ENCODE measurements at regions not wholly inside any gene's neighbourhood (a gene's known extent, or its start where the extent isn't known, plus 50 kb on each side); places are given as distances from the start of the nearest gene placed in this dataset.

DNA sequence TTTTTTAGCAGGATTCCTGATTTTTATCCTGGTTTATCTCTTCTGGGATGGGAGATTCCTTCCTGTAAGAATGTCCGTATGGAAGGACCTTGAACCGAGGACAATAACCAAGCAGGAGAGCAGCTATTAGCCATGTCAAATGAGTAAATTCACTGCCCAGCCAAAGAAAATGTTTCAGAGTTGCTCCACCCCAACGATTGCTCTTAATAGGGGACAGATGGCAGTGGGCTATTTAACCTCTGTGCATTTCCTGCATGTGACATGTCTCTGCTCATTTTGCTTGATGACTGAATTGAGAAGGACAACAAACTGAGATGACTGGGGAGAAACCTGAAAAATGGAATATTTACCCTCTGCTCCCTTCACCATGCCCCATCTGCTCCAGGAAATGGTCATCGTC lies 479.9 kb upstream of the ZNF462 start:
- TF ChIP-seq, protein P1, sequence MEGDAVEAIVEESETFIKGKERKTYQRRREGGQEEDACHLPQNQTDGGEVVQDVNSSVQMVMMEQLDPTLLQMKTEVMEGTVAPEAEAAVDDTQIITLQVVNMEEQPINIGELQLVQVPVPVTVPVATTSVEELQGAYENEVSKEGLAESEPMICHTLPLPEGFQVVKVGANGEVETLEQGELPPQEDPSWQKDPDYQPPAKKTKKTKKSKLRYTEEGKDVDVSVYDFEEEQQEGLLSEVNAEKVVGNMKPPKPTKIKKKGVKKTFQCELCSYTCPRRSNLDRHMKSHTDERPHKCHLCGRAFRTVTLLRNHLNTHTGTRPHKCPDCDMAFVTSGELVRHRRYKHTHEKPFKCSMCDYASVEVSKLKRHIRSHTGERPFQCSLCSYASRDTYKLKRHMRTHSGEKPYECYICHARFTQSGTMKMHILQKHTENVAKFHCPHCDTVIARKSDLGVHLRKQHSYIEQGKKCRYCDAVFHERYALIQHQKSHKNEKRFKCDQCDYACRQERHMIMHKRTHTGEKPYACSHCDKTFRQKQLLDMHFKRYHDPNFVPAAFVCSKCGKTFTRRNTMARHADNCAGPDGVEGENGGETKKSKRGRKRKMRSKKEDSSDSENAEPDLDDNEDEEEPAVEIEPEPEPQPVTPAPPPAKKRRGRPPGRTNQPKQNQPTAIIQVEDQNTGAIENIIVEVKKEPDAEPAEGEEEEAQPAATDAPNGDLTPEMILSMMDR (conservative IDR thresholded peaks at IDR 0.05; ENCODE audit: low read depth, low read length), result no peak
- H3K4me3 ChIP-seq (ENCODE audit: low read depth, low read length), result no peak overlapping the region
- no peak for DNase-seq (ENCODE audit: low read depth)

DNA sequence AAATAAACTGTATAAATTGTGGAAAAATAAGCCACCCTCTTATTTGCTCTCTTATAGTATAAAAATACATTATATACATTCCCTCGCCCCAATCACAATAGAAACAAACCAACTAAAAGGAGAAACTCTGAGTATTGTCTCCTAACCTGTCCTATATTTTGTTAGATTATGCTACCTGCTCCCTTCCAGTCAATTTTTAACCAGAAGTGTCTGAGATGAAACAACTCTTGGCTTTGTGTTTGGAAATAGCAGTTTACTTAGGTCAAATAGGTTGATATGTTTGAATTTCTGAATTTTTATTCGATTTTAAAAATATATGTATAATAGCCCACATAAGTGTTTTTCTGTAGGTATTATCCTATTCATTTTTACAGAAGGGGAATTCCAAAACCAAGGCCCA lies 475.0 kb upstream of the ZNF462 start:
- TF ChIP-seq, protein P1 (conservative IDR thresholded peaks at IDR 0.05; ENCODE audit: low read depth, low read length), result no peak
- no peak for DNase-seq (ENCODE audit: low read depth)
- H3K4me3 ChIP-seq (ENCODE audit: low read depth, low read length), result no peak overlapping the region

DNA sequence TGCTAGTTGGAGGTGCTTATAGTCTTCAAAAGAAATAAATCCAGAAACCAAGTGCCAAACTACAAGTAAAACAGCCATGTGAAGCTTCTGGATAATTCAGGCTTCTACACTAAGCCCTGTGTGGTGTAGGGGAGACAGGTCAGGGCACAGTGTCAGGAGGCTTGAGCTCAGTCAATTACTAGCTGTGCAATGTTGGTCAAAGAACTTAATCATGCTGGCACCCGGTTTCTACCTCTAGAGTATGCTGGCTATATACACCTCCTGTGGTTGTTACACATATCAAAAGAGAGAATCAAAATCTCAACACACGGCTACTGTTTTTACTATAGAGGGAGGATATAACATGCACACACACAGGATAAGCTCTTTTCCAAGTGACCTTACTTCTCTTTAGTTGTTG lies 469.7 kb upstream of the ZNF462 start:
- TF ChIP-seq, protein P1 (conservative IDR thresholded peaks at IDR 0.05; ENCODE audit: low read depth, low read length), result no peak
- DNase-seq (ENCODE audit: low read depth), result no peak
- H3K4me3 ChIP-seq (ENCODE audit: low read depth, low read length), result no peak overlapping the region

DNA sequence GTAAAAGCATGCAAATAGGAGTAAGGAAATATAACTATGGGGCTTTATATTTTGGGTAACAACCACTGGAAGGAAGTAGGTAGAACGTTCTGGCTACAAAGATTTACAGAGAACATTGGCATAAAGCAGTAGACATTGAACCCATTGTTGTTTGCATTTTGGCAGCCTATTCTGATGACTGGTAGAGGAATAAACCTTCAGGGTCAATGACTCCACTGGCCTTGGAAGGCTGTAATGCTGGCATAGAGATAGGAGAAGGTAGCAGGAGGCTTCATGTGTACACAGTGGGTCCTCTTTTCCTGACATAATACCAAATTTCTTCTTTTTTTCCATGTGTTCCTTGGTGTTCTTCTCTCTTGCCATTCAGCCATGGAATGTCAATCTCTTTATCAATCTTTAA lies 462.8 kb upstream of the ZNF462 start:
- H3K4me3 ChIP-seq (ENCODE audit: low read depth, low read length), result no peak overlapping the region
- DNase-seq (ENCODE audit: low read depth), result no peak
- TF ChIP-seq, protein P1 (conservative IDR thresholded peaks at IDR 0.05; ENCODE audit: low read depth, low read length), result no peak

DNA sequence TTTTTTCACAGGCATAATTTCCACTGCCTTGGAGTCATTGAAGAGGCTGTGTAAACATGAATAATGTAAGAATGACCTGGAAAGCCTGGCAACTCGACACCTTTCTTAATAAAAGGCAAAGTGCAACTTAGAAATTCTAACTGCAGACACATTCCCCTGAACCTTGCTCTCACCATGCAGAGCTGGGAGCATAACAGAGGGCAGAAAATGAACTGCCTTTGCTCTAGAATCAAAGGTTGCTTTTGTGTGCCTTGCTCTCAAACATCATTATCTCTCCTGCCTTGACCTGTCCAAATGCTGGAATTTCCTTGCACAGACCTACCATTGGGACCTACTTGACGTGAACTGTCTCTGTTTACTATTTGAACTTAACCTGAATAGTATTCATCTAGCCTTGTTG lies 462.0 kb upstream of the ZNF462 start:
- no peak for DNase-seq (ENCODE audit: low read depth)
- TF ChIP-seq, protein P1 (conservative IDR thresholded peaks at IDR 0.05; ENCODE audit: low read depth, low read length), result no peak

DNA sequence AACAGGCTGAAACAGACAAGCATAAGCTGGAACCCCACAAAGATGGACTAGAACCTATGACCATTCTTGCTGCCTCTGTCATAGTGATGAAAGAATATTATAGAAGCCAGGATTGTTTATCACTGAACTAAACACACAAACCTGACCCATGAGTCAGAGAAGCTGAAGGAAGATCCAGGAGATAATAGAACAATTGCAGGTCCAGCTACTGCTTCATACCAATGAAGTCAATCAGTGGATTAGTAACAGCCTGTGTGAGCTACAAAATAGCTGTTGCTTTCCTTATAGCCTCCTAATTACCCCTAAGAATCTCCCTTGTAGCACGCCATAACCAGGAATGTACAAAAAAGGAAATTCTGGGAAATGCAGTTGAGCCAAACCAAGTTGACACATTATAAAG lies 459.9 kb upstream of the ZNF462 start:
- DNase-seq (ENCODE audit: low read depth), result no peak
- no peak overlapping the region for H3K4me3 ChIP-seq (ENCODE audit: low read depth, low read length)
- TF ChIP-seq, protein P1 (conservative IDR thresholded peaks at IDR 0.05; ENCODE audit: low read depth, low read length), result no peak

More for the DNA sequence above, 462.0 kb upstream of the ZNF462 start:
- H3K4me3 ChIP-seq (ENCODE audit: low read depth, low read length), result no peak overlapping the region

DNA sequence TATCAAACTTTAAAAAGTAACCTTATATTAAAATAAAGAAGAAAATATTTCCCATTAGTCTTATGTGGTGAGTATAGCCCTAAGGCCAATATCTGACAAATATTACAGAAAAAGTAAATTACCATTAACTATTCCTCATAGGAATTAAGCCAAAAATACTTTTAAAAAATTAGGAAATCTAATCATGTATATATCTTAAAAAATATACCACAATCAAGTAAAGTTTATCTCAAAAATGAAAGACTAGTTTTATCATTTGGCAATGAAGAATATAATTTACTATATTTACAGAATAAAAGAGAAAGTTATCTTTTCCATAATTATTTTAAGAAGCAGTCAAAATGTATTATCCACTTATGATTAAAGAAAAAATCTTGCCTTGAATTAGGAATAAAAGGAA lies 458.8 kb upstream of the ZNF462 start:
- H3K4me3 ChIP-seq (ENCODE audit: low read depth, low read length), result no peak overlapping the region
- TF ChIP-seq, protein P1 (conservative IDR thresholded peaks at IDR 0.05; ENCODE audit: low read depth, low read length), result no peak
- DNase-seq (ENCODE audit: low read depth), result no peak
